Medulla oblongata (tissue), 1 donor: ENCODE measurements at regions not wholly inside any gene's neighbourhood (a gene's known extent, or its start where the extent isn't known, plus 50 kb on each side); places are given as distances from the start of the nearest gene placed in this dataset.

ENCODE experiments used
- DNase-seq: peaks from one replicate; pipeline ENCODE4 v3.0.0-alpha.2; 2015; ENCODE audit errors: extremely low spot score

DNA sequence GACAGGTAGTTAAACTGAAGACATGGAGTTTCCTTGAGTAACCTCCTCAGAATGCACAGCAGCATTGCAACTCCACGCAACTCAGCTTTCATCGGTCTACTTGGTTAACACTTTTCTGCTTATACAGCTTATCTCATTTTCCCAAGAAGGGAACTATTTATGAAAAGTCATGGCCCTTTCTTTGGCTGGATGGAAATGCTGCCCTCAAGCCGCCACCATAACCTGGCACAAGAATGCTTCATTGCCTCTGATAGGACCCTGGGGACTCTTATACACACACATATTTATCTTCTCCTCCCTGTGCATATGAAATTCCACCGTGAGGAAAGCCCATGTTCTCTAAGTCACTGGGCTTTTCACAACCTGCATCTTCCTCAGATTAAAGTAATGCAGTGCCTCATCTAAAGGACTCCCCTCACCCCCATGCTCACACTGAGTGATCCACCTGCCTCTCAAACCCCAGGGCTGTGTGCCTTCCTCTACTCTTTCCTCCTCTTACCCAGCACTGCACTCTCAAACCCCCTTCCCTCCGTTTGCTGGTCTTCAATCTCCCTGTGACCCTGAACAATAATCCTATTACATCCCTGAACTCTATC is 192.0 kb upstream of the HNRNPA3 start:
- DNase-seq: no peak

DNA sequence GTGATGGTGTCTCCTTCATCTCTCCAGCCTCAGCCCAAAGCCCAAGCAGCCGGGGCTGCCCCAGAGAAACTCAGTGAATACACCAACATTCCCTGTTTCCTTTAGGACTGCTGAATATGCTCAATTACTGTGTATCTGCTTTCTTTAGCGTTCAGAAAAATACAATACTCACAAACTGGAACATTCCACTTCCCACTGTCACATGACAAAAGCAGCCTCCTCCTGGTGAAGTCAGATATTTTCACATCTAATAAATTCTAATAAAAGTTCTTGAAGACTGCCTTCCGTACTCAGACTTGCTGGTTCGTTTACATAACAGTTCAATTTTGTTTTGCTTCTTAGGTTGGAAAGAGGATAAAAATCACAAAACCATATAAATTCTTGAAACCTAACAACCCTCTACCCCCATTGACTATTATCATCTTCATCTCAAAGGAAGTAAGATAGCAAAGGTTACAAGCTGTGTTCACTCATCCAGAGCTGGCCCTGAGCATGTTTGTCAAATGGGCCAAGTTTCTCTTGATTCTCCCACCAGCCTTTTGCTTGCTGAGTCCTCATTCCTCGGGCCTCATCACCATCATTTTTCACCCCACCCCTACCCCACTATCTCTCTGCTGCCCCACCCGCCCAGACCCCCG is 190.8 kb upstream of the HNRNPA3 start:
- no peak for DNase-seq

DNA sequence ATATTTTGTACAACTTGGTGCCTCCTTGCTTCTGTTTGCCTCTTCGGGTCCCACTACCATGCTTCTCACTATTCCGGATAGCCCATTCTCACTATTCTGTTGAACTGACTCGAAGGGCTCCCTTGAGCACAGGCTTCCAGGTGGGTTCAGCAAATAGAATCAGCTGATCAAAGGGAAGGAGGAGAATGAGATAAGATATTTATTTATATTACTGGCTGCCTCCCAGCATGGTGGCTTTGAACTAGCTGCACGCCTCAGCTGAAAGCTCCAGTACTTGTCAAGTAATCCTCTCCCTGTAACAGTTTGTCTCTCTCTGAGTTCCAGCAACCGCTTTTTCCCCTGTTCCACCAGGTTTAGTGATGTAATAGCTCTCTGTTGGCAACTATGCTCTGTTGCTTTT is 187.8 kb upstream of the HNRNPA3 start:
- DNase-seq: no peak

- DNase-seq: no peak
Measured at GRCh38 chr2:177026253-177026652, 186.3 kb upstream of the HNRNPA3 start.

- DNase-seq: no peak
Measured at GRCh38 chr2:177026956-177027355, 185.6 kb upstream of the HNRNPA3 start.

- DNase-seq: no peak
Measured at GRCh38 chr2:177028296-177028695, 184.3 kb upstream of the HNRNPA3 start.

GRCh38 chr2:177029075-177029474 is 183.5 kb upstream of the HNRNPA3 start:
- DNase-seq: no peak

- no peak for DNase-seq
Measured at GRCh38 chr2:177029501-177029900, 183.1 kb upstream of the HNRNPA3 start.

DNA sequence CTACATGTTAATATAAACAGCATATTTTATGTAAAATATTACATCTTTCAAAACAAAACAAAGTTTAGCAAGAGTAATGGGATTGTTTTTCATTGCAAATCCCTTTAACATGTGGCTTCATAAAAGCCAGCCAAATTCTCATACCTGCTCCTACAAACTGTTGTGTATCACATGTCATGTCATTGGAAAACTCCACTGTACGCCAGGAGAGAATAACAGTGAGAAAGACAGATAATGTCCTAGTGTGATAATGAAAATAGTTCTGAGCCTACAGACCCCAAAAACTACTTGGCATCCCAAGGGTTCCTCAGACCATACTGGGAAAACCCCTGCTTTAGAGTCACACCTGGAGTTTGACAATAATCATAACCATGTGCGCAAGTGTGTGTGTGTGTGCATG is 182.7 kb upstream of the HNRNPA3 start:
- DNase-seq: no peak

DNA sequence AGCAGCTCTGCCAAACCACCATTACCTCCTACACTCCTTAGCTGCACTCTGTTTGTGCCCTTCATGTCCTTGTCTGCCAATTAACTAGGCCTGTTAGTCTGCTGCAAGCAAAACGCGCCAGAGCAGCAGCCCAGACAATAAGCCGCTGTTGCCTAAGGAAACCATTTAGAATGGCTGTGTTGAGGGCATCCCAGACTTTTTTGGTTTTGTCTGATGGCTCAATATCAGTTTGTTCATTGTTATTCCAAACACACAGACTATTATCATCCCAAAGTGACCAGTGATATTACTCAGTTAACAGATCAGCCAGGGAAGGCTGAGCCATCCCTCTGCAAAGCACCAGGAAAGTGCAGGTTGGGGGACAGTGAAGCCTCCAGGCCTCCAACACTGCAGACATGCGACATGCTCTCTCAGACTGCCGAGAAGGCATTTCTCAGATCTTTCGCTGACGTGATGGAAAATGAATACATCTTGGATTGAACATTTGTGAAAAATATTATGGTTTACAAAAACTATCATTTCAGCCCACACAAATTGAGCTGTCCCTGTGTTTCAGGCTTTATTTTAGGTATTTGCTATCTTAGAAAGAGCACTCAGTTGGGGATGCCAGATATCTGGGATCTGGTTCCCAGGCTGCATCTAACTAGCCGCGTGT is 182.0 kb upstream of the HNRNPA3 start:
- peak; percentile 70 for DNase-seq

- no peak for DNase-seq
Measured at GRCh38 chr2:177031438-177032180, 181.0 kb upstream of the HNRNPA3 start.

GRCh38 chr2:177036747-177037146 is 175.8 kb upstream of the HNRNPA3 start:
- DNase-seq: no peak

DNA sequence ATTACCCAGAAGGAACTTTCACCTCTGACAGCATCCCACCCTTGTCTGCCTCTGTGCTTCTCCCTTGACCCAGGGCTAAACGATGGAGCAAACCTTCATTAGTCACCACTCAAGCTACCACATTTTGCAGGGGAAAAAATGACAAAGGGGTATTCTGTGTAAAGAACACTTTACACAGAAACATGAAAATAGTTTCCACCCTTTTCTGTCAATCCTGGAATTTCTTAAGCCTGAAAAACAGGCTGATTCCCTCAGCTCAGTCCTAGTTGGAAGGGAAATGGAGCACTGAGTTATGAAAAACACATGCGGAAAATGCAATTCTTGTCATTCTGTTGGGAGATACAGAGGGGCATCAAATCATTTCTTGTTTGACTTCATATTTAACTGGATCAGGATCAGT is 175.0 kb upstream of the HNRNPA3 start:
- no peak for DNase-seq

GRCh38 chr2:177038787-177039484 is 173.7 kb upstream of the HNRNPA3 start:
- DNase-seq: no peak

GRCh38 chr2:177042311-177042710 is 170.3 kb upstream of the HNRNPA3 start:
- DNase-seq: no peak

DNA sequence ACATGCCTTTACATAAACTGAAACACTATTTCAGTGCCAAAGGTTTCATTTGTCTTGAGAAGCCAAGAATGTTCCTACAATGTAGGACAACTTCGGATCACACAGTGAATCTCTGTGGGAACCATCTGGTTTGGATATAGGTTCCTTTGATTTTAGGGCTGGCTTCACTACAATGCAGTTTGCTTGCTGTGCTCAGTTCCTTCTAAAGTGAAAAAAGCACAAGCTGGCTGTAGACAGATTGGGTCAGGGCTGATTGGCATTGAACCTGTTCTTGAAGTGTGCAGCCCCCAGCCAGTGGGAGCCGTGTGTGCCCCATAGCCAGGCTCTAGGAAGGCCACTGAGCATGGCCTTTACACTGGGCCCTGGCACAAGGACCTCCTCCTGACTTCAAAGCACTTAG is 167.9 kb upstream of the HNRNPA3 start:
- no peak for DNase-seq

DNA sequence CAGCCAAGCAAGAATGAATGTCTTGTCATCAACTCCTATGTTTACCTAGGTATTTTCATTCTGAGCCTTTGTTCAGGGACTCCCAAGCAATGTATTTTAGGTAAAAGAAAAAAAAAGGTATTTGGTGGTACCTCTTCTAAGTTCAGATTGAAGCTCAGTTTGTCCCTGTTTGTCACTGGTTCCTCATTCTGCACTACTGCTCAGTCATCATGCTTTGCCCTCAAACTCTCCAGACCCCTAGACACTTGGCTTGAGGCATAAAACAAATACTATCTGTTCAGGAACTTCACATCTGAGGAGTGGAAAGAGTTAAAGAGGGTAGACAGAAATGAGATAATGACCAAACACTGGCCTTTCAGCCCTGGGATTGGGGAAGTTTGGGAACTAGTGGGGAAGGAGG is 163.6 kb upstream of the HNRNPA3 start:
- DNase-seq: no peak

- no peak for DNase-seq
Measured at GRCh38 chr2:177051278-177051677, 161.3 kb upstream of the HNRNPA3 start.

DNA sequence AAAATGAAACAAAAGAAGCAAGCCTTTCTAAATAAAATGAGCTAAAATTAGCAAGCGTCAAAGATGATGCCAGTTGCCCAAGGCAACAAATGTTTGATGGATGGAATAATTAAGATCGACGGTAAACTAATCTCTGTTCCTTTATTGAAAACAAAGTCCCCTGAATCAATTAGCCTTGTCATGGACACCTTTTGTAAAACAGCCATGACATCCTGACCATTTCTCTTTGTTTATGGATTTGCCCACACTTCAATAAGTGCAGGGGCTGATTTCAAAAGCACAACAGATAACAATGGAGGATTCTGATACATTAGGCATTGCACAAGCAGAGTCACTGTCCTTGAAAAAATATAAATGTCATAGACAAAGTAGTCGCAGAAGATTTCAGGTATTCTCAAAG is 160.1 kb upstream of the HNRNPA3 start:
- no peak for DNase-seq

DNA sequence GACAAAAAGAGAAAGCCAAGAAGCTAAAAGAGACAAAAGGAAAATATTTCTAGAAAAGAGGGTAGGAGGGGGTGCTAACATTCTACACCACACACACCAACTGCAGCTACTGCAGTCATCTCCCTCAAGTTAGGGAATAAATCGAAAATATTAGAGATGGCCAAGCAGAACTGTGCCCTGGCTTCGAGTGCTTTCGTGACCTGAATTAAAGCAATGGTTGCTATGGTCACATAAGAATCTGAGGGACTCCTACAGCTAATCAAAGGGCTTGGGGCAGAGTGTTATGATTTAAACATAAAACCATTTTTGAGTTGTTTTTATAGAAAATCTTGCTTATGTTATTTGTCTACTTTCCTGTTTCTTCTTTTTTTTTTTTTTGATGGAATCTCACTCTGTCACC is 159.6 kb upstream of the HNRNPA3 start:
- DNase-seq: no peak

GRCh38 chr2:177053716-177054115 is 158.9 kb upstream of the HNRNPA3 start:
- no peak for DNase-seq

DNA sequence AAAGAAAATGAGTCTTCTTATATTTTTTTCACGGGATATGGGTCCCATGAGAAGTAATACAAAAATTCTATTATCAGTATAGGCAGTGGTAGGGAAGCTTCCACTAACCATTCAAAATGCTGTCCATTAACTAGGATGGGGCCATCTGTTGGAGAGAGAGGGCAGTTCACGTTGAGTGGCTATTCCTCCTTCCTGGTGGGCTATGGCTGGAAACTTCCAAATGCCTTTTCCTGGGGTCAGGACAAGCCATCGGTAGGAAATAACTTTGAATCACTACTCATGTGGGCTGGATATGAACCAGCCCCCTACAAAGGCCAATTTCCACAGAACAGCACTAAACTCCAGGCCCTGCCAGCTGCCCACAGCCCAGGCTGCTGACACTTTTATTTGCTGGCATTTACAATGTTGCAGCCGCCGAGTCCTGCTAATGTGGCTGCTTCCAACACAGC is 156.1 kb upstream of the HNRNPA3 start:
- DNase-seq: no peak
